Neutrophil (primary cell): ENCODE measurements at regions not wholly inside any gene's neighbourhood (a gene's known extent, or its start where the extent isn't known, plus 50 kb on each side); places are given as distances from the start of the nearest gene placed in this dataset.

Source experiments
- H3K27ac ChIP-seq: fragments of 200-600 bp; sonication (generic); 2 replicates; pipeline ENCODE4 v1.5.1; 2016; ENCODE audit warnings: mild to moderate bottlenecking, moderate library complexity
- H3K27me3 ChIP-seq: fragments of 200-600 bp; sonication (generic); 2 replicates; pipeline ENCODE4 v1.6.0; 2016; ENCODE audit warnings: mild to moderate bottlenecking
- H3K36me3 ChIP-seq: fragments of 200-600 bp; sonication (generic); 2 replicates; pipeline ENCODE4 v1.5.1; 2017
- H3K4me1 ChIP-seq, 2 experiments: fragments of 200-600 bp in 1 of 2; sonication (generic) in 1 of 2; 1 replicate in 1 of 2; 2 replicates in 1 of 2; pipeline versions ENCODE4 v1.5.1 to v1.6.1; 2013 to 2016; ENCODE audit warnings: low read depth in 1 of 2, low read length in 1 of 2, mild to moderate bottlenecking in 1 of 2, moderate library complexity in 1 of 2; ENCODE audit not compliant: control insufficient read depth in 1 of 2, insufficient read depth in 1 of 2
- H3K4me3 ChIP-seq, 2 experiments: fragments of 200-600 bp in 1 of 2; sonication (generic) in 1 of 2; 1 replicate in 1 of 2; 2 replicates in 1 of 2; pipeline ENCODE4 v1.5.1; 2013 to 2016; ENCODE audit warnings: low read depth in 1 of 2, low read length in 1 of 2, mild to moderate bottlenecking in 1 of 2, moderate library complexity in 1 of 2
- H3K9me3 ChIP-seq: fragments of 200-600 bp; sonication (generic); 2 replicates; pipeline ENCODE4 v1.5.1; 2016
- CTCF ChIP-seq: fragments of 200-600 bp; sonication (generic); IDR thresholded peaks from 2 replicates; pipeline ENCODE4 v1.5.1; 2016; ENCODE audit warnings: antibody characterized with exemption

- Histone ChIP-seq H3K9me3 (no peaks in the 10 kb centered on the region), H3K27me3 (no peaks in the 10 kb centered on the region), H3K27ac (no peak overlapping the region), H3K4me1 (no peaks in the 10 kb centered on the region), H3K36me3 (no peaks in the 10 kb centered on the region), H3K4me3 (no peak overlapping the region)
- TF ChIP-seq CTCF: no peak
Observed at GRCh38 chr18:38368886-38369285, 803.3 kb upstream of the CELF4 start.

- no peak overlapping the region for H3K27ac ChIP-seq
- TF ChIP-seq CTCF: no peak
- no peaks in the 10 kb centered on the region for H3K27me3 ChIP-seq
- no peaks in the 10 kb centered on the region for H3K36me3 ChIP-seq
- H3K4me1 ChIP-seq: no peaks in the 10 kb centered on the region
- H3K9me3 ChIP-seq: no peaks in the 10 kb centered on the region
- H3K4me3 ChIP-seq: no peak overlapping the region
Observed at GRCh38 chr18:38368246-38368645, 802.6 kb upstream of the CELF4 start.

- Histone ChIP-seq H3K27ac (no peak overlapping the region), H3K27me3 (no peaks in the 10 kb centered on the region), H3K4me3 (no peak overlapping the region), H3K36me3 (no peaks in the 10 kb centered on the region), H3K9me3 (no peaks in the 10 kb centered on the region), H3K4me1 (no peaks in the 10 kb centered on the region)
- no peak for TF ChIP-seq CTCF
Observed at GRCh38 chr18:38367473-38367872, 801.9 kb upstream of the CELF4 start.

- Histone ChIP-seq H3K27me3 (no peaks in the 10 kb centered on the region), H3K36me3 (no peaks in the 10 kb centered on the region), H3K4me1 (no peaks in the 10 kb centered on the region), H3K9me3 (no peaks in the 10 kb centered on the region), H3K27ac (no peak overlapping the region), H3K4me3 (no peak overlapping the region)
- no peak for TF ChIP-seq CTCF
Observed at GRCh38 chr18:38362286-38362792, 796.7 kb upstream of the CELF4 start.

GRCh38 chr18:38358805-38359657 lies 793.4 kb upstream of the CELF4 start:
- no peaks in the 10 kb centered on the region for H3K4me1 ChIP-seq
- H3K36me3 ChIP-seq: no peaks in the 10 kb centered on the region
- no peak for TF ChIP-seq CTCF
- no peaks in the 10 kb centered on the region for H3K9me3 ChIP-seq
- no peak overlapping the region for H3K27ac ChIP-seq
- H3K4me3 ChIP-seq: no peak overlapping the region
- no peaks in the 10 kb centered on the region for H3K27me3 ChIP-seq
